ENCODE measurements at regions not wholly inside any gene's neighbourhood (a gene's known extent, or its start where the extent isn't known, plus 50 kb on each side); places are given as distances from the start of the nearest gene placed in this dataset.

DNA sequence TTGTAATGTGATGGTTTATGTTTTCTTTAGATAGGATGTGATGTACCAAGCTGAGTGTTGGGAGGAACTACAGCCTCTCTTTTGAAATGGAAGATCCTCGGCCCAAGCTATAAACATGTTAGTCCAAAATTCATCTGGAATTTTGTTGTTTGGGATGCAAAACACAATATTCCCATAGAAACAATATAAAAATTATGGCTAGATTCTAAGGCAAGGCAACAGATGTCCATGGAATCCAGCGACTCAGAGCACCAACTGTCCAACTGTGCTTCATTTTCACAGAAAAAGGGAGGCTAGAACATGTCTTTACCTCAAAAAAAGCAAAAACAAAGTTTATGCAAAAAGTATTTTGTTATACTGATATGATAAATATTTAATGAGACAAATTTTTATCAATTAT, 52.4 kb upstream of the ATP8B1 start:
- TF ChIP-seq, protein P1, sequence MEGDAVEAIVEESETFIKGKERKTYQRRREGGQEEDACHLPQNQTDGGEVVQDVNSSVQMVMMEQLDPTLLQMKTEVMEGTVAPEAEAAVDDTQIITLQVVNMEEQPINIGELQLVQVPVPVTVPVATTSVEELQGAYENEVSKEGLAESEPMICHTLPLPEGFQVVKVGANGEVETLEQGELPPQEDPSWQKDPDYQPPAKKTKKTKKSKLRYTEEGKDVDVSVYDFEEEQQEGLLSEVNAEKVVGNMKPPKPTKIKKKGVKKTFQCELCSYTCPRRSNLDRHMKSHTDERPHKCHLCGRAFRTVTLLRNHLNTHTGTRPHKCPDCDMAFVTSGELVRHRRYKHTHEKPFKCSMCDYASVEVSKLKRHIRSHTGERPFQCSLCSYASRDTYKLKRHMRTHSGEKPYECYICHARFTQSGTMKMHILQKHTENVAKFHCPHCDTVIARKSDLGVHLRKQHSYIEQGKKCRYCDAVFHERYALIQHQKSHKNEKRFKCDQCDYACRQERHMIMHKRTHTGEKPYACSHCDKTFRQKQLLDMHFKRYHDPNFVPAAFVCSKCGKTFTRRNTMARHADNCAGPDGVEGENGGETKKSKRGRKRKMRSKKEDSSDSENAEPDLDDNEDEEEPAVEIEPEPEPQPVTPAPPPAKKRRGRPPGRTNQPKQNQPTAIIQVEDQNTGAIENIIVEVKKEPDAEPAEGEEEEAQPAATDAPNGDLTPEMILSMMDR (IDR thresholded peaks at IDR 0.05): no peak
- no peak for TF ChIP-seq POLR2AphosphoS5 (IDR thresholded peaks at IDR 0.05)
- no peak for TF ChIP-seq POLR2A (IDR thresholded peaks at IDR 0.05)
- TF ChIP-seq EP300 (IDR thresholded peaks at IDR 0.05; ENCODE audit: low read depth): no peak

Data from transverse colon (tissue), 4 donors.